Pulmonary artery endothelial cell (primary cell): ENCODE measurements at regions not wholly inside any gene's neighbourhood (a gene's known extent, or its start where the extent isn't known, plus 50 kb on each side); places are given as distances from the start of the nearest gene placed in this dataset.
"Not testable (repeated sequence)": the region's sequence is repeated elsewhere in the genome, so short reads cannot be mapped to it uniquely, and the experiment has no call there.

Experiments used
- DNase-seq: peaks from one replicate; pipeline ENCODE4 v3.0.0-alpha.2; 2011; ENCODE audit warnings: low read depth, low spot score

DNA sequence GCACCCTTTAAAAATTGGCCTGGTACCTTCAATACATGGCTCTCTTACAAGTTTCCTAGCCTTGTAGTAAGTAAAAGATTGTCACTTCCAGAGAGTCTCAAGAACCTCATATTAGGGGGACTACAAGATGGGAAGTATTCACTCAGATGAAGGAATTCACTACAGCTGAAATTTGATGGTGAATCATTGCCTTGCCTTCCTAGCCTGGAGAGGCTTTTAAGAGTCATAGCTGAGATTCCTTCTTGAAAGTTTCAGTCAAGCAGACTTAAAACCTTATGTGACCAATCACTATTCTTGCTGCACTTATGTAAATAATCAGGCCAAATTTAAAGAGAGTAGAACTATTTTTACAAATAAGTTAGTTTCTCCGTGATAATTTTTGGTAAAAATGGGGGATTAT, 451.6 kb downstream of the TRHDE start:
- DNase-seq: no peak

DNA sequence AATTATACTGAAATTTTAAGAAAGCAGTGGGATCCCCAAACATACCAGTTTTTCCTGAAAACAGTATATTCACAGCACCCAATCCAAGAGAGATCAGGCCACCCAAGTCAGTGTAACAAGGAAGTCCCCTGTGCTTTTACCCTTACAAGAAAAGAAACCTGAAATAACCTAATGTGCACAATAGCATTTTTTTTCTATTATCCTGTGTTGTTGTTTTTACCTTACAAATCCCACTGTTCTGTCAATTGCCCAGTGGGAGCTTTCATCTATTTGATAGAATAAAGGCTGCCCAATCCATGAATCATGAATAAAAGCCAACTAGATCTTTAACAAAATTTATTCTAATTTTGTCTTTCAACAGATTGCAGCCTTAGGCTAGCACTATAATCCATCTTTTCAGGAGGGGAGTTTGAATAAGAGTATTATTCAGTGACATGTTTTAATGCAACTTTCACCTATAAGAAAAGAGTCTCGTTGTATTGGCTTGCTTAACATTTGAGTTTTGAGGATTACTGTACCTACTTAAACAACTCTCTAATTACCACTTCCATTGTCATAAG, 457.4 kb downstream of the TRHDE start:
- DNase-seq: no peak

DNA sequence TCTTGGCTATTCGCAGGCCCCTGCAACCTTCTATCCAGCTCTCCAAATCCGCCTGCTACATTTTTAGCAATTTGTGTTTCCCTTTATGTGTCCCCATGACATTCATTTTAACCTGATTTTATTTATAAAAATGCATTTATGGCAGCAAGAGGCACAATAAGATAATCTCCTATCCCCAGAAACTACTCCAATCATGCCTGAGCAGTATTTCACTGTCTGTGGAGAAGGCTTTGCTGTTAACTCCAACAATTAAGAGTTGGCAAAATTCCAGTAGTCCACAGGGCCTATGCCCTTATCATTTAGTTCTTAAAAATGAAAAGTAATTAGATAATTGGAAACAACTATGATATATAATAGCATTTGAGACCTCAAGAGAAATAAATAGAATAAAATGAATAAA, 462.4 kb downstream of the TRHDE start:
- DNase-seq: no peak

DNA sequence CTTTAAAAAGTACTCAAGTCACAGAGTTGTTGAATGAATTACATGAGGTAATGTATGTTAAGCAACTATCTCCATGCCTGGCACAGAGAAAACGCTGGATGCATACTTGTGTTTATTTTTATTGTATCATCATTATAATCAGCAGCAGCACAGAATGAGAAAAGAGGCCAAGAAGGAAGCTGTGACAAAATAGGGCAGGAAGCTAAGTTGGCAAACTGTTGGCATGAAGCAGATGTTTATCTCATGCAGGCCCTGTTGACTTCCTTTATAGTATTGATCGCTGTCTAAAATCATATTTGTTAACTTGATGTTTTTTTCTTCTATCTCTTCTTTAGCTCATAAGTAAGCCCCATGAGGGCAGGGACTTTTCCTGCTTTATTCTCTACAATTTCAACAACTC, 466.6 kb downstream of the TRHDE start:
- no peak for DNase-seq

DNA sequence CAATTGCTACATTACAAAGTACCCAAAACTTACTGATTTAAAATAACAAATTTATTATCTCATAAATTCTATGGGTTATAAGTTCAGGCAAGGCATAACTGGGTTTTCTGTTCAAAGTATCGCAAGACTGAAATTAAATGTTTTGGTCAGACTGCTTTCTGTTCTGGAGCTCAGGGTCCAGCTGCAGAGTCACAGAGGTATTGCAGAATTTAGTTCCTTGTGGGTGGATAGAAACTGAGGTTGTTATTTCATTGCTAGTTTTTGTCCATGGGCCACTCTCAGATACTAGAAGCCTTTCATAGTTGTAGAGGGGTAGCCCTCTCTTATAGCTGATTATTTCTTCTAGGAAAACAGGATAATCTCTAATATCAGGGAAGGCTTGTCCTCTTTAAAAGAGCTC, 467.9 kb downstream of the TRHDE start:
- DNase-seq: no peak

DNA sequence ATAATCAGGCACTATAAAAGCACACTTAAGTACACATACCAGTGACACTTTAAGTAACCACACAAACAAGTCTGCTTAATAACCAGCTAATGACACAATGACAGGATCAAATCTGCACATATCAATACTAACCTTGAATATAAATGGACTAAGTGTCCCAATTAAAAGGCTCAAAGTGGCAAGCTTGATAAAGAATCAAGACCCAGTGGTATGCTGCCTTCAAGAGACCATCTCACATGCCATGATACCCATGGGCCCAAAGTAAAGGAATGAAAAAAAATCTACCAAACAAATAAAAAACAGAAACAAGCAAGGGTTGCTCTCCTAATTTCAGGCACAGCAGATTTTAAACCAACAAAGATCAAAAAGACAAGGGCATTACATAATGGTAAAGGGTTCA, 470.4 kb downstream of the TRHDE start:
- DNase-seq: no peak

DNA sequence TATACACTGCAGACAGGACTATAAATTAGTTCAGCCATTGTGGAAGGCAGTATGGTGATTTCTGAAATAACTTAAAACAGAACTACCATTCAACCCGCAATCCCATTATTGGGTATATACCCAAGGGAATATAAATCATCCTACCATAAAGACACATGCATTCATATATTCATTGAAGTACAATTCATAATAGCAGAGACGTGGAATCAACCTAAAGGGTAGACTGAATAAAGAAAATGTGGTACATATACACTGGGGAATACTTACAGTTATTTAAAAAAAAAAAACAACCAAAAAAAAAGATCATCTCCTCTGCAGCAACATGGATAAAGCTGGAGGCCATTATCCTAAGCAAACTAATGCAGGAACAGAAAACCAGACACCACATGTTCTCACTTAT, 473.9 kb downstream of the TRHDE start:
- no peak for DNase-seq

DNA sequence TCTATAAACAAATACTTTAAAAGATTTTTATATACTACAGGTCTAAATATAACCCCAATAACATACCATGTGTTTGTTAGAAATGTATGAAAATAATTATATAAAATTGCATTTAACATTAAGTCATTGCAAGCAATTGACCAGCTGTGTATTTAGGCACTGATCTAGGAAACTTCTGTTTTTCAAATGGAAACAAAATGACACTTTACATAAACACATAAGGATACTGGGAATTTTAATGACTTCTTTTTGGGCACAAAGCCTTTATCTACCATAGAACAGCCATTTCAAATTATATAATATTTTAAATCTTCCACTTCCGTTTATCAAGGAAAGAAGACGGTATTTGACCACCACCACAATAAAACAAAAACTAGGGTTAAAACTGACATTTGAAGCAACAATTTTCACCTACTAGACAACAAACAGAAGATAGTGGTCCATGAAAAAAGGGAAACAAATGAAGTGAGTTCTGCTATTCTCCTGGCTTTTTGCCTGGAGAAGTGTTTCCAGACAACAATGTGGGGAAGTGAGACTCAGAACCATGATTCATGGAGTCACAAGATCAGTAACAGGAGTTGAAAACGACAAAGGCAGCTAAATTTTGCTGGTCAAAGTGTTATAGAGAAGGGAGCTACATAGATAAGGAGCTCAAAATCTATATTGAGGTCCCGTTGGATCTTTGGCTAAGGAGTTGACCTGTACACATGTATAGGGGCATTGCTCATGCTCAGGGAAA, 475.1 kb downstream of the TRHDE start:
- no peak for DNase-seq

DNA sequence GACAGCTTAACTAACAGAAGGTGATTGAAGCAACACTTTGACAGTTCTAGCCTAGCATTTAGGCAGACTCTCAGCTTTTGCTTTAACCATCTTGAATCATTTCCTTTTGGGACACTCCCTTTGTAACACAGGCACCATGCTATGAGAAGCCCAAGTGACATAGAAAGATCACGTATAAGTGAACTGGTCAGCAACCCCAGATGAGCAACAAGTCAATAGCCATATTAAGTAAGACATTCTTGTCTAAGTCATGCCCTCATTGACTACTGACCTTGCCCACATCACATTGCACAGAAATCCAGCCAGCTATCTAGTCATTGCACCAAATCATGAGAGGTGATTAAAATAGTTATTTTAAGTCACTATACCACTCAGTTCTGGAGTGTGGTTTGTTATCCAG, 476.8 kb downstream of the TRHDE start:
- no peak for DNase-seq

DNA sequence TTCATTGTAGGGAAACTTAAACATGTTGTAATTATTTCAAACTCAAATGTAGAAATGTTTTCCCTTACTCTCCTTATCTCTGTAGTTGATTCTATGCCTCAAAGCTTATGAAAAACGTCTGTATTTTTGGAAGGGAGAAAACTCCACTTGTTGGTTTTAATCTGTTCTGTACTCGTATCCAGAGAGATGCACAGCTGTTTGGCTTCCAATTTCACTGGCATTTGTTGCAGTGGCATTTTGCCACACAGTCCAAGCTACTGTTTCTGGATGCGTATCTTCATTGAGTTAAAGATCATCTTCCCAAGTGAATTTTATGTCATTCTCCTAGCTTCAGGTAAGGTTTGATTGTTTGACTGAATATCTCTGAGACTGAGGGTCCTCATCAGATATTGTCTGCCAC, 481.4 kb downstream of the TRHDE start:
- DNase-seq: no peak

DNA sequence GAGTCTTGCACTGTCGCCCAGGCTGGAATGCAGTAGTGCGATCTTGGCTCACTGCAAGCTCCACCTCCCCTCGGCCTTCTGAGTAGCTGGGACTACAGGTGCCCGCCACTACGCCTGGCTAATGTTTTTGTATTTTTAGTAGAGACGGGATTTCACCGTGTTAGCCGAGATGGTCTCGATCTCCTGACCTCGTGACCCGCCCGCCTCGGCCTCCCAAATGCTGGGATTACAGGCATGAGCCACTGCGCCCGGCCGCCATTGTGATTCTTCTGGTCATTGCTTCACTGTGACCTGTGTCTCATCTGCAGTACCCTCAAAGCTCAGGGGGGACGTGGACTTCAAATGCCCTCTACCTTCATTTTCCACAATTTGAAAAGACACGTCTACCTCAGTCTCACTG, 481.9 kb downstream of the TRHDE start:
- not testable (repeated sequence) for DNase-seq

DNA sequence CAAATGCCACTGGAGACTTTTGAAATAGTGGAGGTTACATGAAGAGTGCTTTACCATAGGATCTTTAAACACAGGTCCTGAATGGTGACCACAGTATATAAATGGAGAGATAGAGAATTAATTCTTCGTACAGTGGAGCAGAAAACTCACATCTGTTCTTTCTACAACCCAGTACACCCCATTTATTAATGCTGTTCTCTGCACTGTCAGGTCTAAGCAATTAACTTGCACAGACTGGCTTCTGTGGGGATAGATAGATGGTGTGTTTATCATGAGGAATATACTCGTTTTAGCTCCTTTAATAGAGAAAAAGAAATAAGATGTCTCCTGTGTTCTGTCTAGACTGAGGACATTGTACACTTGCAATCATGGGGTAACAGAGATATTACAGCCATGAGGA, 494.3 kb downstream of the TRHDE start:
- no peak for DNase-seq

DNA sequence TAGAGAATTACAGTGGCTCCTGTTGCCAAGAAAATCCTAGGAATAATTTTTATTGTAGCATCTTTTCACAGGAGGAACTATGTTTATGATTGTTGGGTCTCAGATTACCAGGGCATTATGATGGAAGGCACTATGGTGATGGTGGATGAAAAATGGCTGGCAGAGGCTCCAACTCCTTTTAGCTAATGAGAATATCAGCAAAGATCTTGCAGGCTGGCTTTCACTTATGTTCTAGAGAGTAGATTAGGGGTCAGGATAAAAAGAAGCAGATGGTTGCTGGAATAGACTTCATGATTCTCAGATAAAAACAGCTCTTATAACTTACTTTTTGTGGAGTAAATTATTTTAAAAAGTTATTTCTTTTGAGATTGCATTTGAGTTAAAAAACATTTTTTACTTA, 501.9 kb downstream of the TRHDE start:
- DNase-seq: no peak

DNA sequence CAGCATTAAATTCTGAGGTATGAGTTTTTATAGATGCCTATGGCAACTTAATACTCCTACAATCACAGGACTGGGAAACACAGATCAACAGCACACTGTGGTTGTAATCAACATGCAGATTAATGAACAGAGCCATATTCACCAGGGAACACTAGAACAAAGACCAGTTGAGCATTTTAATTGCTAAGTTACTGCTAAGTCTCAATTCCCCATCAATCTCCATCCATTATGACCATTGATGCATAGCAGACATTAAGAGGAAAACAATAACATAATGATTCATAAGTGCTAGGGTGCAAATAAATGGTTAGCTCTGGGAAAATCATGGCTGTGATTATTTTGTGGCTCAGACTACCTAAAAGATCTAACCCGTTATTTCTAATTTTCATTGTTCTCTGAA, 505.6 kb downstream of the TRHDE start:
- no peak for DNase-seq

DNA sequence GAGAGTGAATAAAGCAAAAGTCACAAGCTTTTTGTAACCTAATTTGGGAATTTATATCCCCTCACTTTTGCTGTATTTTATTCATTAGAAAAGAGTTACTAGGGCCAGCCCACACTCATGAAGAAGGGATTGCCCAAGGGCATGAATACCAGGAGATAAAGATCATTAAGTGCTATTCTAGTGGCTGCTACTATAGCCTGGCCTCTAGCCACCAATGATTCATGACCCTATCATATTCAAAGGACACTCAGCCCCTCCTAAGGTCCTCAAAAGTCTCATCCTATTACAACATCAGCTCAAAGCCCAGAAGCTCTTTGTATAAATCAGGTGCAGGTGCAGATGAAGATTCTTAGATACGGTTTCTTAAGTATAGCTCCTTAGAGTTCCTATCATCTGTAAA, 518.1 kb downstream of the TRHDE start:
- no peak for DNase-seq

DNA sequence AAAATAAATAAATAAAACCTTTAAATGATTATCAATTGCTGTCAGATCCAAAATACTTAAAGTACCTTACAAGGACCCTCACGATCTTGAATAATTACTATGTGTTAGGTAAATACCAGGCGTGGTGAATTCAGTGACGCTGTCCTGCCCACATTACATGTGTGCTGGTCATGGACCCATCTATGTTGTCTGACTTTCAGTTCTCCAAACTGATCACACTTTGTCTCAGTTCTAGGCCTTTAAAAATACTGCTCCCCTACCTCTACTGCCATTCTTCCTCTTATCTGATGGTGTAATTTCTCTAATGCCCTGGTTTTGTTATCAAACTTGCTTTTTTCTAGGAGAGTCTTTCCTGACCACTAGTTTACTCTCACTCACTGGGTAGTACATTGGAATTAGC, 520.7 kb downstream of the TRHDE start:
- DNase-seq: no peak

DNA sequence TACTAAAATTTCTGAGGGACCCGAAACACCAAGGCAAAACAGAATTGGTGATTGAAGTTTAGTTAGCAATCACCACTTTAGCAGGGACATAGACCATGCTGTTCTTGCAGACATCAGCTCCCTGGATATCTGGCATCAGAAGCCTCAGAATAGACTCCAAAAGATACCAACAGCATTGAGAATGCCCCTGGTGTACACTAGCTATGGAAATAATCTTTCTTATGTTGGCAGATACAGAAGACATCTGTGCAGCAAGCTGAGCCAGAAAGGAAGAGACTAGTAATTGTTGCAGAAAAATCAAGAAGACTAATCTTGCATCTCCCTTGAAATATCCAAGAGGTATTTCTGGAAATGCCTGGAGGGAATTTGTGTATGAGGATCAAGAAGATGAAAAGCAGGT, 521.6 kb downstream of the TRHDE start:
- no peak for DNase-seq

DNA sequence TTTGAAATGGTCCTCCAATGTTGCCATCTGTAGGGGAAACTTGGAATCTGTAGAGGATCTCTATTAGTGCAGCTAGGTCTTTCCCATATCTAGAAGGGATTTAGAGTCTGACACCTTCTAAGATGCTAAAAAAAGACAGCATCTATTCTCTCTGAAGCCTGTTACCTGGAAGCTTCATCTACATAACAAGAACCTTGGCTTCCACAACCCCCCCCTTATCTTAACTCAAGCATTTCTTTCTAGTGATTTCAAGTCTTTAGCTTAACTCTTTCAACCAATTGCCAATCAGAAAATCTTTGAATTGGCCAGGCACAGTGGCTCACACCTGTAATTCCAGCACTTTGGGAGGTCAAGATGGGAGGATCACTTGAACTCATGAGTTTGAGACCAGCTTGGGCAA, 543.3 kb downstream of the TRHDE start:
- DNase-seq: no peak

DNA sequence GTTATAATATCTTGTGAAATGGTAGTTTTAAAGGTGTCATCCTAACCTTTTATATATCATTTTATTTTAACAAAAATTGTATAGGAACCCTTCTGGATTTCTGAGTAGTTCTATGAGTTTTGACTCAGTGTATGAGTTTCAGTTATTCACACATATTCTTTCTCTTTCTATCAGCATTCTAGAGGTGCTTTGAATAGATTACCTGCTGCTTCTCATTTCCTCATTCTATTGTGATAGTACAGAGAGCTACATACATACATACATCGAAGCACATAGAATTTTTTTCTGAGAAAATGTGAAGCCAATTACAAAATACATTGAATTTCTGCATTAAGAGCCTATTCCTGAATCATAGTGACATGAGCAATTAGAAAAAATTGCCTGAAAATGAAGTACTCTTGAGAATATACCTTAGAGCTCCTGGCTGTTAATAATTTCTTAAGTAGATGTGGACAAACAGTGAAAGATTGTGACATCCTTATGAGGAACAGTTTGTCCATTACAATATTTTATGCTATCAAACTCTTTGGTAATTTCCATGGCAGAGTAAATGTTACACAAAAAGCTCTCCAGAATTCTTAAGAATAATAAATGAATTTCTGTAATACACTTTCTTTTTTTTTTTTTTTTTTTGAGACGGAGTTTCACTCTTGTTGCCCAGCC, 556.6 kb downstream of the TRHDE start:
- DNase-seq: no peak

DNA sequence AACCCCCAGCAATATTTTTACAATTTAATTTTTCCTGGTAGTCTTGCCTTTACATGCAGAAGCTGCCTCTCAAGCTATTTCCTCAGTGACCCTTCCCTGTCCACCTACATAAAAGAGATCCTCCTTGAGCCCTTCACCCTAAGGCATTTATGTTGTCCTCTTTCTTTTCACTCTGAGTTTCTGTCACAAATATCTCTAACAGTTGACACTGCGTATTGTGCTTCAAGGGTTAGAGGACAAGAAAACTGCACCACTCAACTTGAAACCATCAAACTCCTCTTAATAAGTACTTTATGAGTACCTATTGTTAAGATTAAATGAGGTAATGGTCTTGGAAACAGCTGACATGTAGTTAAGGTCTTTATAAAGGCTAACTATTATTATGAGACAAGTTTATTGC, 557.7 kb downstream of the TRHDE start:
- DNase-seq: no peak

DNA sequence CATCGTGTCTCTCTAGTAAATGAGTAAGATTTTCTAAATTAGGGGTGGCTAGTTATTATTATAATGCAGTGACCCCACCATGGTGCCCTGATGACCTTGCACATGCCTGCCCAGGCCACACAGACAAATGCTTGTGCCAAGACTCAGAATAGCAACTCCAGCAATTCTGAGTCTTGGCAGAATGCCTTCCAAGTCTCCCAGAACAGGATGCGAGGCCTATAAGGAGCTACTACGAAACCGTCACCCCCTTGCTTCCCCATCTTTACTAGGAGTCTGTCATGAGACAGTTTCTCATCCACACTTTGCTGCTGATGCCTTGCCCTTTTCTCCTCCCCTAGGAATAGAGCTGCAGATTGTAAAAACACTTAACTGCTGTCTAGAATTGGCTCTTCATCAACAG, 559.9 kb downstream of the TRHDE start:
- DNase-seq: no peak

DNA sequence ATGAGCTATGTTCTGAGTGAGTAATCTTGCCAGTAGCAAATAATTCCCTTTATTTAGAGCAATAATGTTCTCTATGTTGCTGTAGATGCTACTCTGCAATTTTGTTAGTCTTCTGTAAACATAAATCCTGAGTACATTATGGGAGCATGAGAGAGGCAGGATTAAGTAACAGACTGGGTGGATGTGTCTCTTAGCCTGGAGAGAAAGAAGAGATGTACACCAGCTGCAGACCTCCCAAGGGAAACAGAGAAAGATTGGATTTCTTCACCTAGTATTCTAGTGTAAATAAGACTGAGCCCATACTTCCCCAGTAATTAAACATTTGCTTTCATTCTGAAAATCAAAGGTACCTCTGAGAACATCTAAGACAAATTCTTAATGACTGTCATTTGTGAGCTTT, 564.0 kb downstream of the TRHDE start:
- DNase-seq: no peak

DNA sequence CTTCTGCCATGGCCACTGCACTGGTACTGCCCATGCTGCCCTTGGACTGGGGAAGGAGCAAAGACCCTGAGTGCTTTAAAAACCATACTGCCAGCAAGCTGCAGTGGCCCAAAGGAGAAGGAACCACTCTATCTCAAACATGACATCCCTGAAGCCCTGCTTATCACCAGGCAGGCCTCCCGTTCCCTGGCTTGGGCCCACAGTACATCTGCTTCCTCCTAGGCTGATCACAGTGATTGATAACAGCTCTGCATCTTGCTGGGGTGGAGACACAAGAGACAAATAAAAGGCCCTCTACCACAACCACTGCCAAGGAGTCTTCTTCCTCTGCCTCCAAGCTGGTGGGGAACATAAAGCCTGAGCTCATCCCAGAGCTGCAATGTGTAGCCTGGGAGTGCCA, 567.5 kb downstream of the TRHDE start:
- no peak for DNase-seq
